K562 (cell line): ENCODE measurements at regions not wholly inside any gene's neighbourhood (a gene's known extent, or its start where the extent isn't known, plus 50 kb on each side); places are given as distances from the start of the nearest gene placed in this dataset.

ENCODE experiments used
- ATAC-seq: fragments of 200-7000 bp; cut with Tn5 transposase; 3 replicates; pipeline ENCODE4 v1.9.1; 2020; ENCODE audit warnings: moderate library complexity
- BruUV-seq: library from RNA; stranded (reverse); fragments of 400-500 nt; replicated peaks from 2 replicates; lab custom pipeline; 2021; lab: Mats Ljungman, UMichigan
- CTCF ChIA-PET: fragments of 300-600 bp; formaldehyde crosslinking; extraction: SDS; loops from one replicate; lab custom pipeline; 2021; ENCODE audit warnings: low intra/inter-chr PET ratio; lab: Yijun Ruan, JAX
- POLR2A ChIA-PET: fragments of 300-600, 350-650 bp; sonication (Branson Sonifier 250); formaldehyde crosslinking; extraction: SDS; loops from one replicate; lab custom pipeline; 2021; ENCODE audit warnings: antibody characterized with exemption, inconsistent platforms; lab: Yijun Ruan, JAX
- DNase-seq, 4 experiments: peaks; one replicate each; pipeline versions ENCODE4 v3.0.0 to v3.0.0-alpha.2; 2011 to 2018; ENCODE audit warnings: low spot score in 3 of 4, mixed read lengths in 3 of 4; ENCODE audit errors: extremely low read depth in 1 of 4
- FAIRE-seq: peaks from 2 replicates; lab custom pipeline; 2011; peaks lifted over from hg19 to GRCh38; lab: Jason Lieb, UNC
- H2AFZ ChIP-seq: 2 replicates; pipeline ENCODE4 v1.6.0; 2011; ENCODE audit warnings: low read depth, low read length, control low read depth, inconsistent platforms
- H3K27ac ChIP-seq: fragments of 200-600 bp; 3 replicates; pipeline ENCODE4 v1.8.0; 2011; ENCODE audit warnings: low read depth, mild to moderate bottlenecking, control low read depth, inconsistent platforms, low read length, moderate library complexity, mixed read lengths; ENCODE audit errors: extremely low read depth
- H3K27me3 ChIP-seq, 2 experiments: fragments of 300-600 bp in 1 of 2; 2 replicates in 1 of 2; 3 replicates in 1 of 2; pipeline versions ENCODE4 v1.6.0 to v1.8.0; 2011; ENCODE audit warnings: inconsistent platforms in 2 of 2, low read length in 2 of 2, mild to moderate bottlenecking in 1 of 2, mixed read lengths in 1 of 2, moderate library complexity in 1 of 2; ENCODE audit not compliant: control insufficient read depth in 2 of 2, insufficient read depth in 2 of 2
- H3K36me3 ChIP-seq: fragments of 300-600 bp; 3 replicates; pipeline ENCODE4 v1.8.0; 2011; ENCODE audit warnings: mild to moderate bottlenecking, low read length, inconsistent platforms; ENCODE audit not compliant: control insufficient read depth, insufficient read depth
- H3K4me1 ChIP-seq, 2 experiments: fragments of 200-600 bp in 1 of 2; replicated peaks in 1 of 2; 2 replicates in 1 of 2; 3 replicates in 1 of 2; pipeline versions ENCODE4 v1.5.1 to v1.8.0; 2011; ENCODE audit warnings: inconsistent platforms in 2 of 2, low read length in 2 of 2, mild to moderate bottlenecking in 1 of 2, mixed read lengths in 1 of 2, moderate library complexity in 1 of 2; ENCODE audit not compliant: control insufficient read depth in 2 of 2, insufficient read depth in 2 of 2
- H3K4me2 ChIP-seq: 2 replicates; pipeline ENCODE4 v1.6.1; 2011; ENCODE audit warnings: low read length, control low read depth, inconsistent platforms, mixed read lengths; ENCODE audit not compliant: insufficient read depth
- H3K4me3 ChIP-seq: fragments of 200-600 bp; sonication (generic), shearing (Covaris generic); 2 replicates; pipeline ENCODE4 v1.5.1; 2016; ENCODE audit warnings: control low read depth, inconsistent platforms
- H3K79me2 ChIP-seq: fragments of 200-600 bp; 3 replicates; pipeline ENCODE4 v1.8.0; 2011; ENCODE audit warnings: low read length, inconsistent platforms; ENCODE audit not compliant: control insufficient read depth, insufficient read depth
- H3K9ac ChIP-seq, 2 experiments: 2 replicates each; pipeline versions ENCODE4 v1.6.0 to v1.6.1; 2011; ENCODE audit warnings: low read depth in 2 of 2, low read length in 2 of 2, control low read depth in 1 of 2, inconsistent platforms in 1 of 2, mild to moderate bottlenecking in 1 of 2, mixed read lengths in 1 of 2; ENCODE audit not compliant: insufficient read depth in 1 of 2
- H3K9me1 ChIP-seq: one replicate; pipeline ENCODE4 v1.6.0; 2011; ENCODE audit warnings: inconsistent platforms, mild to moderate bottlenecking, low read length, moderate library complexity; ENCODE audit not compliant: control insufficient read depth, insufficient read depth
- H3K9me3 ChIP-seq: replicated peaks from 2 replicates; pipeline ENCODE4 v1.5.1; 2011; ENCODE audit warnings: low read depth, low read length, inconsistent platforms; ENCODE audit not compliant: control insufficient read depth, insufficient read depth
- H4K20me1 ChIP-seq: replicated peaks from 2 replicates; pipeline ENCODE4 v1.6.1; 2011; ENCODE audit warnings: low read length, inconsistent platforms, mixed read lengths; ENCODE audit not compliant: control insufficient read depth, insufficient read depth
- BCOR ChIP-seq: fragments of 450-650 bp; IDR thresholded peaks from 2 replicates; pipeline ENCODE4 v1.6.1; 2016
- ESRRA ChIP-seq: fragments of 450-650 bp; IDR thresholded peaks from 2 replicates; pipeline ENCODE4 v1.6.1; 2014; ENCODE audit warnings: low read depth, mild to moderate bottlenecking, moderate library complexity, borderline replicate concordance
- FOS ChIP-seq: IDR thresholded peaks from 3 replicates; pipeline ENCODE4 v1.6.1; 2011; ENCODE audit not compliant: insufficient read length; ENCODE audit errors: extremely low read depth
- IRF9 ChIP-seq: fragments of 450-650 bp; IDR thresholded peaks from 2 replicates; pipeline ENCODE4 v1.6.1; 2016; ENCODE audit warnings: missing biosample characterization, missing genetic modification characterization
- KLF1 ChIP-seq: fragments of 450-650 bp; IDR thresholded peaks from 2 replicates; pipeline ENCODE4 v1.6.1; 2016; ENCODE audit warnings: missing genetic modification characterization, missing compliant biosample characterization
- MTF1 ChIP-seq: fragments of 250-450 bp; sonication (Bioruptor Pico); IDR thresholded peaks from 2 replicates; pipeline ENCODE4 v1.9.0; 2021; ENCODE audit warnings: moderate library complexity, mild to moderate bottlenecking, inconsistent platforms, borderline replicate concordance
- PCBP1 ChIP-seq: fragments of 200-400 bp; formaldehyde crosslinking; IDR thresholded peaks from 2 replicates; pipeline ENCODE4 v1.6.1; 2018; ENCODE audit warnings: mild to moderate bottlenecking, low read depth, low read length; ENCODE audit not compliant: poor library complexity, severe bottlenecking
- POLR2H ChIP-seq: IDR thresholded peaks from 2 replicates; pipeline ENCODE4 v1.6.1; 2016; ENCODE audit warnings: missing genetic modification characterization, low read depth, mild to moderate bottlenecking, control low read depth, missing compliant biosample characterization, moderate library complexity
- TCF7 ChIP-seq: sonication (generic); IDR thresholded peaks from 2 replicates; pipeline ENCODE4 v1.6.1; 2016; ENCODE audit warnings: antibody characterized with exemption, borderline replicate concordance
- TRIM25 ChIP-seq: fragments of 450-650 bp; IDR thresholded peaks from 2 replicates; pipeline ENCODE4 v1.7.0; 2016; ENCODE audit warnings: borderline replicate concordance
- U2AF2 ChIP-seq: fragments of 200-400 bp; formaldehyde crosslinking; optimal IDR thresholded peaks from 2 replicates; pipeline ENCODE3; 2017; ENCODE audit warnings: low read depth, mild to moderate bottlenecking, low read length
- ZBED1 ChIP-seq: IDR thresholded peaks from 2 replicates; pipeline ENCODE4 v1.6.1; 2014
- ZC3H11A ChIP-seq: IDR thresholded peaks from 2 replicates; pipeline ENCODE4 v1.6.1; 2012; ENCODE audit warnings: low read depth, low read length, improper control_type of control experiment
- ZNF347 ChIP-seq: fragments of 450-650 bp; formaldehyde crosslinking; IDR thresholded peaks from 2 replicates; pipeline ENCODE4 v1.4.0; 2020; ENCODE audit warnings: low read depth, mild to moderate bottlenecking, moderate library complexity
- WGBS: fragments of 100-300 bp; shearing (Covaris generic); methylation state at CpG from one replicate; pipeline ENCODE4 v1.1.6; 2016; ENCODE audit warnings: low coverage, mixed read lengths; ENCODE audit not compliant: insufficient coverage; ENCODE audit errors: missing lambda C conversion rate; 5-methylcytosine and 5-hydroxymethylcytosine counted together
- in situ Hi-C: fragments of 300-500 bp; cut with MboI; formaldehyde crosslinking; loops from 4 replicates; pipeline ENCODE4 v1.15.0; 2018; ENCODE audit warnings: inconsistent platforms, mixed read lengths
- intact Hi-C: fragments of 100-400 bp; cut with micrococcal nuclease; formaldehyde crosslinking; loops from 2 replicates; pipeline ENCODE4 v1.14.2; 2022

DNA sequence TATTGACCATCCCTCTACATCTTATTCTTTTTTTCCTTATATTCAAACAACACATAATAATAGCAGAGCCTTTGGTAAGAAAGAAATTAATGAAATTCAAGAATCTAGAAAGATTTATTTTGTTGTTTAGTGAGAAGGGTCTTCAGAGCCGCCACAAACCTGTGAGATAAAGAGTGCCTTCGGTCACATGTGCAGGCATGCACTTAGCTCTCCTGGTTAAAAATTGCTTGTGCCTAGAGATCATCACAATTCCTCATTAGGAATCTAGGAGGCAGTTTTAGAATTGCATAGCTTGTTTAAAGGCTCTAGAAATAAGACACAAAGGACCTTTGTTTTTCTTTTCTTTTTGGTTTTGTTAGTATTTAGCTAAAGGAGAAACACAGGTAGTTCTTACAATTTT is 1948.4 kb upstream of the IGFBP7 start:
- no peaks in the 10 kb centered on the region for H3K27me3 ChIP-seq

GRCh38 chr4:59060002-59060846 is 1950.0 kb upstream of the IGFBP7 start:
- no peaks in the 10 kb centered on the region for H3K4me1 ChIP-seq
- H3K4me3 ChIP-seq, result no peak overlapping the region
- H4K20me1 ChIP-seq, result no peaks in the 10 kb centered on the region
- DNase-seq (no peak), FAIRE-seq (no peak), ATAC-seq (no peak)
- in situ Hi-C loops, result no loop called here
- no peaks in the 10 kb centered on the region for H3K9me1 ChIP-seq
- no peaks in the 10 kb centered on the region for H3K9me3 ChIP-seq
- H3K79me2 ChIP-seq, result no peaks in the 10 kb centered on the region
- intact Hi-C loops, result no loop called here
- no peaks in the 10 kb centered on the region for H3K36me3 ChIP-seq
- 0% methylated on average over 10 of the region's 13 CpGs for WGBS
- CTCF ChIA-PET, result no interaction called here
- no peaks in the 10 kb centered on the region for H3K27me3 ChIP-seq
- H3K27ac ChIP-seq, result no peak overlapping the region
- no peak overlapping the region for H3K9ac ChIP-seq
- H2AFZ ChIP-seq, result no peak overlapping the region
- POLR2A ChIA-PET, result no interaction called here
- no peak overlapping the region for H3K4me2 ChIP-seq
- BruUV-seq, result no TSS peak
- TF ChIP-seq ZNF347 (CRISPR knock-in tag), result no peak
- TF ChIP-seq KLF1, result no peak
- TF ChIP-seq BCOR, result no peak
- TF ChIP-seq IRF9 (tag), result no peak
- no peak for TF ChIP-seq PCBP1
- TF ChIP-seq TRIM25, result no peak

More for the DNA sequence above, 1948.4 kb upstream of the IGFBP7 start:
- H2AFZ ChIP-seq, result no peak overlapping the region
- DNase-seq, result no peak
- no peak for ATAC-seq
- POLR2A ChIA-PET, result no interaction called here
- no peaks in the 10 kb centered on the region for H3K36me3 ChIP-seq
- in situ Hi-C loops (no loop called here), intact Hi-C loops (no loop called here)
- FAIRE-seq, result no peak
- H3K4me2 ChIP-seq, result no peak overlapping the region
- no peak for TF ChIP-seq ZC3H11A
- TF ChIP-seq FOS, result no peak
- no peak for TF ChIP-seq U2AF2
- TF ChIP-seq MTF1 (CRISPR knock-in tag), result no peak
- TF ChIP-seq TCF7, result no peak
- TF ChIP-seq ESRRA, result no peak
- no peak for TF ChIP-seq POLR2H (tag)
- TF ChIP-seq ZBED1, result no peak
- H3K4me1 ChIP-seq, result no peaks in the 10 kb centered on the region
- H3K4me3 ChIP-seq, result no peak overlapping the region
- no TSS peak for BruUV-seq
- H3K9me1 ChIP-seq, result no peaks in the 10 kb centered on the region
- H3K79me2 ChIP-seq, result no peaks in the 10 kb centered on the region
- CTCF ChIA-PET, result no interaction called here
- no peak overlapping the region for H3K27ac ChIP-seq
- 0% methylated on average over 2 of the region's 2 CpGs for WGBS
- H4K20me1 ChIP-seq, result no peaks in the 10 kb centered on the region
- no peaks in the 10 kb centered on the region for H3K9me3 ChIP-seq
- H3K9ac ChIP-seq, result no peak overlapping the region
